ENCODE measurements at regions not wholly inside any gene's neighbourhood (a gene's known extent, or its start where the extent isn't known, plus 50 kb on each side); places are given as distances from the start of the nearest gene placed in this dataset.

DNA sequence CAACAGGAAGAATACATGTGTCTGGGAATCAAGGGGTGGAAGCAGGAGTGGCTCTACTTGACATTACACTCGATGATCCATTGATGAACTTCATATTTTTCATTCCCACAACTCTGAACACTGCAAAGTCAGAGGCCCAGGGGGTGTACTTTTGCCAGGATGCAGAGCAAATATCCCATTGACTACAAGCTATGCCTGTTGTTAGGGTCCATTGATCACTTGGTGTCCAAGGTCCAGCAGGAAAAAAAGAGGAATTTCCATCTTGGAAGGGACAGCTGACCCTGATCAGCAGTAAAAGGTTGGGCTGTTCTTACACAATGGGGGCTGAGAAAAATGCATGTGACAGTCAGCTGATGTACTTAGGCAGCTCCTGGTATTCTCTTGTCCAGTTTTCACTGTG lies 118.5 kb upstream of the MAP1B start (continued):
- TF ChIP-seq EP300 (IDR thresholded peaks at IDR 0.05; ENCODE audit: low read depth in 2 of 2, low read length in 2 of 2) = peak in 1 of 2 experiments; percentile 16; a peak in 1 of 4 replicates
- TF ChIP-seq EP300 (CRISPR knock-in tag; IDR thresholded peaks at IDR 0.05; ENCODE audit: borderline replicate concordance) = no peak
- TF ChIP-seq, protein P1, sequence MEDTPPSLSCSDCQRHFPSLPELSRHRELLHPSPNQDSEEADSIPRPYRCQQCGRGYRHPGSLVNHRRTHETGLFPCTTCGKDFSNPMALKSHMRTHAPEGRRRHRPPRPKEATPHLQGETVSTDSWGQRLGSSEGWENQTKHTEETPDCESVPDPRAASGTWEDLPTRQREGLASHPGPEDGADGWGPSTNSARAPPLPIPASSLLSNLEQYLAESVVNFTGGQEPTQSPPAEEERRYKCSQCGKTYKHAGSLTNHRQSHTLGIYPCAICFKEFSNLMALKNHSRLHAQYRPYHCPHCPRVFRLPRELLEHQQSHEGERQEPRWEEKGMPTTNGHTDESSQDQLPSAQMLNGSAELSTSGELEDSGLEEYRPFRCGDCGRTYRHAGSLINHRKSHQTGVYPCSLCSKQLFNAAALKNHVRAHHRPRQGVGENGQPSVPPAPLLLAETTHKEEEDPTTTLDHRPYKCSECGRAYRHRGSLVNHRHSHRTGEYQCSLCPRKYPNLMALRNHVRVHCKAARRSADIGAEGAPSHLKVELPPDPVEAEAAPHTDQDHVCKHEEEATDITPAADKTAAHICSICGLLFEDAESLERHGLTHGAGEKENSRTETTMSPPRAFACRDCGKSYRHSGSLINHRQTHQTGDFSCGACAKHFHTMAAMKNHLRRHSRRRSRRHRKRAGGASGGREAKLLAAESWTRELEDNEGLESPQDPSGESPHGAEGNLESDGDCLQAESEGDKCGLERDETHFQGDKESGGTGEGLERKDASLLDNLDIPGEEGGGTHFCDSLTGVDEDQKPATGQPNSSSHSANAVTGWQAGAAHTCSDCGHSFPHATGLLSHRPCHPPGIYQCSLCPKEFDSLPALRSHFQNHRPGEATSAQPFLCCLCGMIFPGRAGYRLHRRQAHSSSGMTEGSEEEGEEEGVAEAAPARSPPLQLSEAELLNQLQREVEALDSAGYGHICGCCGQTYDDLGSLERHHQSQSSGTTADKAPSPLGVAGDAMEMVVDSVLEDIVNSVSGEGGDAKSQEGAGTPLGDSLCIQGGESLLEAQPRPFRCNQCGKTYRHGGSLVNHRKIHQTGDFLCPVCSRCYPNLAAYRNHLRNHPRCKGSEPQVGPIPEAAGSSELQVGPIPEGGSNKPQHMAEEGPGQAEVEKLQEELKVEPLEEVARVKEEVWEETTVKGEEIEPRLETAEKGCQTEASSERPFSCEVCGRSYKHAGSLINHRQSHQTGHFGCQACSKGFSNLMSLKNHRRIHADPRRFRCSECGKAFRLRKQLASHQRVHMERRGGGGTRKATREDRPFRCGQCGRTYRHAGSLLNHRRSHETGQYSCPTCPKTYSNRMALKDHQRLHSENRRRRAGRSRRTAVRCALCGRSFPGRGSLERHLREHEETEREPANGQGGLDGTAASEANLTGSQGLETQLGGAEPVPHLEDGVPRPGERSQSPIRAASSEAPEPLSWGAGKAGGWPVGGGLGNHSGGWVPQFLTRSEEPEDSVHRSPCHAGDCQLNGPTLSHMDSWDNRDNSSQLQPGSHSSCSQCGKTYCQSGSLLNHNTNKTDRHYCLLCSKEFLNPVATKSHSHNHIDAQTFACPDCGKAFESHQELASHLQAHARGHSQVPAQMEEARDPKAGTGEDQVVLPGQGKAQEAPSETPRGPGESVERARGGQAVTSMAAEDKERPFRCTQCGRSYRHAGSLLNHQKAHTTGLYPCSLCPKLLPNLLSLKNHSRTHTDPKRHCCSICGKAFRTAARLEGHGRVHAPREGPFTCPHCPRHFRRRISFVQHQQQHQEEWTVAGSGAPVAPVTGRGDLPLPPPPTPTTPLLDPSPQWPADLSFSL (CRISPR knock-in tag; IDR thresholded peaks at IDR 0.05) = no peak
- TF ChIP-seq ZNF431 (CRISPR knock-in tag; IDR thresholded peaks at IDR 0.05; ENCODE audit: borderline replicate concordance, low read depth) = no peak
- TF ChIP-seq SOX13 (IDR thresholded peaks at IDR 0.05) = no peak
- TF ChIP-seq SOX13 (CRISPR knock-in tag; conservative IDR thresholded peaks at IDR 0.05 in 1 of 2, IDR thresholded peaks at IDR 0.05 in 1 of 2) = peak in 1 of 2 experiments; percentile 15; a peak in 1 of 4 replicates
- TF ChIP-seq ASH2L (IDR thresholded peaks at IDR 0.05; ENCODE audit: insufficient read length, low read depth, low read length) = peak; percentile 20
- no peak for TF ChIP-seq HNF4G (IDR thresholded peaks at IDR 0.05; ENCODE audit: borderline replicate concordance, low read depth, low read length)
- TF ChIP-seq HNF4G (CRISPR knock-in tag; IDR thresholded peaks at IDR 0.05; ENCODE audit: borderline replicate concordance, low read depth) = 0 out of 2 replicates have a peak, but pooled peaks have one; percentile 55
- TF ChIP-seq SALL1 (CRISPR knock-in tag; IDR thresholded peaks at IDR 0.05) = peak; percentile 43; the same call in 1 of the 2 replicates
- TF ChIP-seq SMAD1 (CRISPR knock-in tag; IDR thresholded peaks at IDR 0.05; ENCODE audit: borderline replicate concordance, low read depth) = no peak
- no peak for TF ChIP-seq SKI (IDR thresholded peaks at IDR 0.05; ENCODE audit: partially characterized antibody)
- TF ChIP-seq ZNF441 (CRISPR knock-in tag; IDR thresholded peaks at IDR 0.05; ENCODE audit: borderline replicate concordance) = no peak
- peak; percentile 45 for TF ChIP-seq GATAD2A (CRISPR knock-in tag; IDR thresholded peaks at IDR 0.05)
- TF ChIP-seq ZNF484 (CRISPR knock-in tag; IDR thresholded peaks at IDR 0.05; ENCODE audit: borderline replicate concordance, low read depth) = no peak
- TF ChIP-seq, protein P2, sequence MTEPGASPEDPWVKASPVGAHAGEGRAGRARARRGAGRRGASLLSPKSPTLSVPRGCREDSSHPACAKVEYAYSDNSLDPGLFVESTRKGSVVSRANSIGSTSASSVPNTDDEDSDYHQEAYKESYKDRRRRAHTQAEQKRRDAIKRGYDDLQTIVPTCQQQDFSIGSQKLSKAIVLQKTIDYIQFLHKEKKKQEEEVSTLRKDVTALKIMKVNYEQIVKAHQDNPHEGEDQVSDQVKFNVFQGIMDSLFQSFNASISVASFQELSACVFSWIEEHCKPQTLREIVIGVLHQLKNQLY (CRISPR knock-in tag; IDR thresholded peaks at IDR 0.05) = 0 out of 2 replicates have a peak, but pooled peaks have one; percentile 37
- TF ChIP-seq, protein P3, sequence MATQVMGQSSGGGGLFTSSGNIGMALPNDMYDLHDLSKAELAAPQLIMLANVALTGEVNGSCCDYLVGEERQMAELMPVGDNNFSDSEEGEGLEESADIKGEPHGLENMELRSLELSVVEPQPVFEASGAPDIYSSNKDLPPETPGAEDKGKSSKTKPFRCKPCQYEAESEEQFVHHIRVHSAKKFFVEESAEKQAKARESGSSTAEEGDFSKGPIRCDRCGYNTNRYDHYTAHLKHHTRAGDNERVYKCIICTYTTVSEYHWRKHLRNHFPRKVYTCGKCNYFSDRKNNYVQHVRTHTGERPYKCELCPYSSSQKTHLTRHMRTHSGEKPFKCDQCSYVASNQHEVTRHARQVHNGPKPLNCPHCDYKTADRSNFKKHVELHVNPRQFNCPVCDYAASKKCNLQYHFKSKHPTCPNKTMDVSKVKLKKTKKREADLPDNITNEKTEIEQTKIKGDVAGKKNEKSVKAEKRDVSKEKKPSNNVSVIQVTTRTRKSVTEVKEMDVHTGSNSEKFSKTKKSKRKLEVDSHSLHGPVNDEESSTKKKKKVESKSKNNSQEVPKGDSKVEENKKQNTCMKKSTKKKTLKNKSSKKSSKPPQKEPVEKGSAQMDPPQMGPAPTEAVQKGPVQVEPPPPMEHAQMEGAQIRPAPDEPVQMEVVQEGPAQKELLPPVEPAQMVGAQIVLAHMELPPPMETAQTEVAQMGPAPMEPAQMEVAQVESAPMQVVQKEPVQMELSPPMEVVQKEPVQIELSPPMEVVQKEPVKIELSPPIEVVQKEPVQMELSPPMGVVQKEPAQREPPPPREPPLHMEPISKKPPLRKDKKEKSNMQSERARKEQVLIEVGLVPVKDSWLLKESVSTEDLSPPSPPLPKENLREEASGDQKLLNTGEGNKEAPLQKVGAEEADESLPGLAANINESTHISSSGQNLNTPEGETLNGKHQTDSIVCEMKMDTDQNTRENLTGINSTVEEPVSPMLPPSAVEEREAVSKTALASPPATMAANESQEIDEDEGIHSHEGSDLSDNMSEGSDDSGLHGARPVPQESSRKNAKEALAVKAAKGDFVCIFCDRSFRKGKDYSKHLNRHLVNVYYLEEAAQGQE (IDR thresholded peaks at IDR 0.05; ENCODE audit: borderline replicate concordance in 1 of 2, low read depth in 1 of 2, low read length in 2 of 2) = no peak
- TF ChIP-seq ZNF670 (CRISPR knock-in tag; IDR thresholded peaks at IDR 0.05; ENCODE audit: borderline replicate concordance) = no peak
